H4 (cell line): ENCODE measurements at regions not wholly inside any gene's neighbourhood (a gene's known extent, or its start where the extent isn't known, plus 50 kb on each side); places are given as distances from the start of the nearest gene placed in this dataset.

ENCODE experiments used
- DNase-seq: peaks from one replicate; pipeline ENCODE4 v3.0.0-alpha.2; 2015; ENCODE audit warnings: low spot score

DNA sequence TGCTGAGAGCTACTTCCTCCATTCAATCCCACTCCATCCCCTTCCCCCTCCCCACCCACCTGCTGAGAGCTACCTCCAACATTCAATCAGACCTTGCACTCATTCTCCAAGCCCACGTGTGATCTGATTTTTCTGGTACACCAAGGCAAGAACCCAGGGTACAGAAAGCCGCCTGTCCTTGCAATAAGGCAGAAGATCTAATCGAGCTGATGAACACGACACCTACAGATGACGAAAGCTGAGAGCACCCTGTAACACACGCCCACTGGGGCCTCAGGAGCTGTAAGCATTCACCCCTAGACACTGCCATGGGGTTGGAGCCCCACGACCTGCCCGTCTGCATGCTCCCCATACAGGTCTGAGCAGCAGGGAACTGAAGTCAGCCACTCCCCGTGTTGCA lies 58.3 kb downstream of the TRIML1 start:
- DNase-seq = no peak

DNA sequence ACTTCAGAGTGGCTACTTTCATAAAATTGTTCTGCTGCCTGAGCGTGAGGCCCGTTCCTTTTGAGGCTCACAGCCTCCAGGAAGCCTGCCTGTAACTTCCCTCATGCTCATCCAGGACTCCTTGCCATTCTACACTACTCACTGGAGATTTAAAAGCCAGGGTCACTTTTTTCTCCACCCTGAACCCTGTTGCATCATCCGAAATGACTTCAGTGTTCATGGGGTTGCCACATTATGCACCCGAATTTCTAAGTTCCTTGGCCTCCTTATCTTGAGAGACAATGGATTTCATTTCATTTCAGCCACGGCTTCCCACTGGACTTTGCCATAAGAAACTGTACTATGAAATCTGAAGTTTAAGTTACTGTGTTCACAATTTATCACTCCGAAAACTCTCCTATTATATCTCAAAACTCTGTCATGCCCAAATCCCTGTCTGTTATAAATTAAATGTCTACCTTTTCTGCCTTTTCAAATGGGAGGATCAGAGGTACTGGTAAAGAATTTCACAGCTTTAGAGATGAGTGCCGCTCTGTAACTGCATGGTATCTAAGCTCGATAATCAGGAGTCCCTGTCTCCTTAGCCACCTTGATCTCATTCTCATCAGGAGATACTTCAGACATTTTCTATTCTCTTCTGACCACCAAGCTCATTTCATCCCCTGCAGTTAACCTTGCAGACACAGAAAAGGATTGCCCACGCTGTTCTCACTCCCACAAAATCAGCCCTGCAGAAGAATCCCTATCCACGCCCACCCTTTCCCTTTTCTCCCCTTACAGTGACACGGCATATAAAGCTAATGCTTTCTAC lies 59.9 kb downstream of the TRIML1 start:
- DNase-seq = no peak

DNA sequence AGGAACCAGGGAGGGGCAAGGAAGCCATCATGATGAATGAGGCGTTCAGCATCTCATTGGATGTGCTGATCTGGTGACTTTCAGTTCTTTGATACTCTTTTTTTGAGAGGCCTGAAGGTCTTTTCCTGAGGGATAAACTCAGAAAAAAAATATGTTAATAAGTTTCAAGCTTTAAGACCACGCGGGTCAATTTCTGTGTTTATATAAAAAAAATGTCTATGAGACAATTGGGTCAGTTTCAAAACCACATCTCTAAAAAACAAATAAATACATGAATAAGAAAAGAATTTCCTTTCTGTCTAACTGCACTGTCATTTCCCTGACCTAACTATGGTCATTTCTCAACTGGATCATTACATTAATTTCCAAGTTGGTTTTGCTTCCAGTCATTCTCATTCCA lies 62.6 kb downstream of the TRIML1 start:
- peak; percentile 27 for DNase-seq

DNA sequence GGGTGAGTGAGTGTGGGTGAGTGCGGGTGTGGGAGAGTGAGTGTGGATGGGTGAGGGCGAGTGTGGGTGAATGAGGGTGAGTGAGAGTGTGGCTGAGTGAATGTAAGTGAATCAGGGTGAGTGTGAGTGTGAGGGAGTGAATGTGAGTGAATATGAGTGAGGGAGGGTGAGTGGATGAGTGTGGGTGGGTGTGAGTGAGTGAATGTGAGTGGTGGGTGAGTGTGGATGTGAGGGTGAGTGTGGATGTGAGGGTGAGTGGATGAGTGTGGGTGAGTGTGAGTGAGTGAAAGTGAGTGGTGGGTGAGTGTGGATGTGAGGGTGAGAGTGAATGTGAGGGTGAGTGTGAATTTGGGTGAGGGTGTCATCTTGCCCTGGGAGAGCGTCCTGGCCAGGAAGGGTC lies 67.5 kb downstream of the TRIML1 start:
- DNase-seq = no peak

DNA sequence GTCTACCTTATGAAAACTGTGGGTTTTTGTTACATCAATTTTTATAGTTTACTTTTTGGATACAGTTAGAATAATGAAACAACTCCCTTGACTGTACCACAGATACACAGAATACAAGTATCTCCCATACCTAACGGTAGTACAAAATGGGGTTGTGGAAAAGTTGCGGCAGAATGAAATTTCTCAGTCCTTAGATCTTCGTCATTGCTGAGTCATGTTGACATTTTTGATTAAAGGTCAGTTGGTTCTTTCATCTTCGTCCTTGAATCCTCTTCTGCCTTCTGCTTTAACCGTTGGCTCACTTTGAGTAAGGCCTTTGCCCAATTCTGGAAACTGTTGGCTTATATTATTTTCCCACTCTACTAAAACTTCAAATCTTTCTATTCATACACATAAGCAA lies 75.6 kb downstream of the TRIML1 start:
- DNase-seq = no peak

DNA sequence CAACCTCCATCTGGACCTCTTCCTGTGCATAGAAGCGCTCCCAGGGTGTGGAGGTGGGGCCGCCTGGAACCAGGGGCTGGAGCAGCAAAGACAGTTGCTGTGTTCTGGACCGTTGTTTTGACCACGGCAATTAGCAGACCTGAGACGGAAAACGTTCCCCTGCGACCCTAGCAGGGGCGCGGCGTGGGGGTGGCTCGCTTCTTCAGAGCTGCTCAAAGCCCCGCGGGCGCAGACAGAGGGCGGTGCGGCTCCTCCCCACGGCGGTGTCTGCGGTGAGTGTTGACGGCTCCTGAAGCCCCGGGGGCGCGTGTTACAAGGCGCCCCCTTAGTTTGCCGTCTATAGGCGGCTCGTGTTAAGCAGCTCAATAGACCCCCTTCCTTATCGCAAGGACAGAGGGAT lies 79.2 kb downstream of the TRIML1 start:
- no peak for DNase-seq

DNA sequence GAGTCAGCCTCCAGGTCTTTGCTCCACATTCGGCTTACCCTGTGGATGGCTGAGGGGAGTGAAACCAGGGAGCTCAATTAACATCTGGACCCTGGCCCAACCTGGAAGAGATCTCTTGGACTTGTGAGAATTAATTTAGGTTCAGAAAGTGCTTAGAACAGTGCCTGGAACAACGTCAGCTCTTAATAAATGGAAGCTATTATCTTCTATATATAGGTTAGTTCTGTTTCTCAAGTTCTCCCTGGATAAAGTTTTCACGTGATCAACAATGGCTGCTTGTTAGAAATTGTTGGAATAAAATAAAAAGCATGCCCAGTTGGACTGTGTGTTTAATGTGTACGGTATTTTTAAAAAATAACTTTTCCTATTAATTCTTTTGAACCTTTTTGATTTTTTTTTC lies 80.8 kb downstream of the TRIML1 start:
- no peak for DNase-seq

DNA sequence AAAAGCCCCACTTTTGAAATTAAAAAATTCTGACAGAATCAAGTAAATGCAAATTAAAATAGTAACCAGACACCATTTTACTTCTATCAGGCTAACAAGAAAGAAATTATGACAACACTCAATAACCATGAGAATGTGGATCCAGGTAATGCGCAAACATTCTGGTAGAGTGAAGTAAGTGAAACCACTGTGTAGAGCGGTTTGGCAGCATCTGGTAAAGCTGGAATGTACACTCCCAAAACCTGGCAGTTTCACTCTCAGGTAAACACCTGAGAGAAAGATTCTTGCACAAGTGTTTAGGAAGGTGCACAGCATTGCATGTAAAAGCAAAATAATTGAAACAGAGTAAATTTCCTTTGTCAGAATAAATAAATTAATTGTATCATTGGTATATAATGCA lies 81.8 kb downstream of the TRIML1 start:
- DNase-seq = no peak

DNA sequence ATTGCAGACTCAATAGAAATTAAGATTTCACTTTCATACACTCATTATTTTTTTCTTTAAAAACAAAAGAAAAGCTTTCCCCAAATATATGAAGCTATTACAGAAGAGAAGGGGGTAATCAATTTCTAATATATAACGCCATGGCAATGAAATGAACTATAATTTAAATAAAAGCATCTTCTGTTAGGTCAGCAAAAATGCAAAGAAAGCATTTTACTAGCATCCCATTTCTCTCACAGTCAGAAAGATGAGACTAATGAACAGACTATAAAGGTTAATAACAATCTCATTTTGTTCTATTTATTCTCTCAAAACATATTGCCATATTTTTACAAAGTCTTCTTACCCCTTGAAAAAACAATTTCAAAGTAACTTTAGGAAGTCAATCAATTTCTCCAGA lies 89.0 kb downstream of the TRIML1 start:
- no peak for DNase-seq

DNA sequence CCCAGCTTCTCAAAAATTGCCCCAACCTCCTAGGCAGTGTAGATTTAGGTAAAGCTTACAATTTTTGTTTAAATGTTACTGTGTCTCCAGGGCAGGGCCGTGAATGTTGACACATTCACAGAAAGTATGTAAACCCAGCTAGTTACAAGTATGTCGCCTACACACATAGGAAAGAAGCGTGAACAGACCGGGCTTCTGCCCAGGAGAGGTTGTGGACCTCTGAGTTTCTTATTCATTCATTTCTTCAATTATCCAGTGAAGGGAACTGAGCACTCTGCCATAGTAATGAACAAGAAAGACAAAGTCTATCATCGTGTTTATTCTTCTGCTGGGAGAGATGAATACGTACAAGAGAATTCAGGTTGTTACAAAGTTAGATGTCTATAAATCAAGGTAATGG lies 93.2 kb downstream of the TRIML1 start:
- DNase-seq = no peak

DNA sequence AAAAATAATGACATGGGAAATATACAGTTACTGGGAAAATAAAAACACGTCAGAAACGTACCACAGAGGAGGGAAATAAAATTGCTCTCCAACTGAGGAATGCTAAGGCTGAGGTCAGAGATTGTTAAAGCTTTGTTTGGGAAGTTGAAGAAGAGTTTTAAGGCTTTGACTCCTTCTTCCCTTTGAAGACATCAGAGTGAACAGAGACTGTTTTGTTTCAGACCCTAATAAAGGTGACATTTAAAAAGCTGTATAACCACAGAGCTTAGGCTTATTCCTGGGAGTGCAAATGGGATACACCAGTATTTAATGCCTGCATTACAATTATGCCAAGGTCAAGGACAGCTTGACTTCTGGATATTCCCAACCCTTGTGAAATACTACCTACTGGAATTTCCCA lies 102.8 kb downstream of the TRIML1 start:
- DNase-seq = no peak

DNA sequence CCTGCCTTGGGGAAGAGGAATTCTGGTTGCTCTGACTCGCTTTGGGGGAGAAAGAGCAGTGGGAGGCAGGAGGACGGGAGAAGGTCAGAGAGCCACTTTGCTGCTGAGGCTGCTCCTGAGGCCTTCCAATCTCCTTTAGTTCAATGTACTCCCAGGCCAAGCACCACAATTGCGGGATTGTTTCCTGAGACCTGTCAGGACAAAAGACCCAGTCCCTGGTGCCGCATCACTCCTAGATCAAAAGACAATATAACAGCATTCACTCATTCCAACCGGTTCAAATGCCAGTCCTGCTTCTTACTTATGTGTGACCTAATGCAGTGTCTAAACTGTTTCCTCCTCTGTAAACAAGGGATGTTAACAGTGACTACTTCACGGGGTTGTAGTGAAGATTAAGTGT lies 106.4 kb downstream of the TRIML1 start:
- DNase-seq = no peak

DNA sequence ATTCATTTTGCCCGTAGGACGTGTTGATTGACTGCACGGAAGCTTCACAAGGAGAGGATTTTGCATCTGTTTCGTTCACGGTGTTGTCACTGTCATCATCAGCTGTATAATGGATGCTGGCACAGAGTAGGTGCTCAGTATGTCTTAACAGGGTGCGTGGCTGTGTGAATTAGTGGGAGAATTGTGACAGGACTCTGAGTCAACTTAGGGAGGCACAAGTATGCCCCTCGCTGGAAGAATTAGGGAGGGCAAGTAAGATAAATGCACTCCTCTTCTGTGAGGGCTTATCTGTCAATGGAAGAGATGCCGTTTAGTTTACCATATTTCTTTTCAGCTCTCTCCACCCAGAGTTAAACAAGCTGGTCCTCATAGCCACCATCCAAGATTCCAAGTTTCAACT lies 107.2 kb downstream of the TRIML1 start:
- DNase-seq = peak; percentile 10

DNA sequence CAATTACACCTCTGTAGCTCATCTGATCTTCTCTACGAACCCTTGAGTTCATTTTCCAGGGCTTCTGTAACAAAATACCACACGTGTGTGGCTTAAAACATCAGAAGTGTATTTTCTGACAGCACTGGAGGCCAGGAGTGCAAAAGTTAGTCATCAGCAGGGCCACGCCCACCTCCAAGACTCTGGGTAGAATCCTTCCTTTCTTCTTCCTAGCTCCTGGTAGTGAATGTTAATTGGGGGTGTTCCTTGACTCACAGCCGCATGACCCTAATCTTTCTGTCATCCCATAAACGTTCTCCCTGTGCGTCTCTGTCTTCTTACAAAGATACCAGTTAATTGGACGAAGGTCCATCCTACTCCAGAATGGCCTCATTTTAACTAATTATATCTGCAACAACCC lies 115.0 kb downstream of the TRIML1 start:
- DNase-seq = no peak

DNA sequence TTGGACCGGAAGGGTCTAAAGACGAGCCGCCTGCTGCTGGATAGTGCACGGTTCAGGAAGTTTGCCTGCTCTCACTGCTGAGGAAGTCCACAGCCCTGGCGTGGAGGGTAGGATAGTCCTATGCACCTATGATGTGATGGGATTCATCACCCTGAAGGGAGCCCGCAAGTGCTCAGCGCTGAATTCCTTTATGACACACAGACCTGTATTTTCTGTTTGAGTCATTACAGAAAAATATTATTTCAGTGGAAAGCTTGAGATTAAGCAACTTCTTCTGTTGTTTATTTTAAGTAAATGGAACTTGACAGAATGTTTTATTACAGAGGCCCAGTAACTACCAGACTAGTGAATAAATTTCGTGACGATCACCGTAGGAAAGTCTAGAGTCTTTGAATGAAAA lies 123.2 kb downstream of the TRIML1 start:
- DNase-seq = no peak

DNA sequence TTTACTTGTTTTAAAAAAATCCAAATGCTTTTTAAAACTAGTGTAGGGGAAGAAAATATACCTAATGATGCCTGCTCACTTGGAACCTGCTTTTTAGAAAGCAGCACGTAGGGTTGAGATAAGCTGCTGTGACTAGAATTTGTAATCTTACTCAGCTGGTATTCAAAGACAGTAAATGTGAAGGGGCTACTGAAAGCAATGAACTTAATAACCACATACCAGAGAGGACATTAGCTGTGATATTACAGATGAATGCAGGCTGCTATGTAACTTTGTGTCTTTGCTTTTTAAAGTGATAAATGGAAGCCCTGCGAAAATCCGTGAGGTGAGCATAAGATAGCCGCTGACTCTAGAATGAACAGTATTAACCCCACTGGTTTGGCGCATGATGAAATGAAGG lies 124.1 kb downstream of the TRIML1 start:
- no peak for DNase-seq

DNA sequence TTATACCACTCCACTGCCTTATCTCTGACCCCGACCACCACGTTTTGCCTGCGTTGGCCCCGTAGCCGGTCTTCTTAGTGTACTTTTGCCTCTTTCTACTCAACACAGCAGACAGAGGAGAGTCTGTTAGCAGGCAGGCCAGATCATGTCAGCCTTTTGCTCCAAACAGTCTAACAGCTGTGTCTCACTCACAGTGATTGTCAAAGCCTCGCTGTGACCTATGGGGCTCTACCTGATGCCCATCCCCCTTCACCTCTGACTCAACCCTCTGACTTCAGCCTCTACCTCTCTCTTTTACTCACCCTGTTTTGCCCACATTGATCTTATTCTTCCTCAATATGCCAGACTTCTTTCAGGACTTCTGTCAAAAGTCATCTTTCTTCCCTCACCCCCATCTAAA lies 127.1 kb downstream of the TRIML1 start:
- DNase-seq = no peak

DNA sequence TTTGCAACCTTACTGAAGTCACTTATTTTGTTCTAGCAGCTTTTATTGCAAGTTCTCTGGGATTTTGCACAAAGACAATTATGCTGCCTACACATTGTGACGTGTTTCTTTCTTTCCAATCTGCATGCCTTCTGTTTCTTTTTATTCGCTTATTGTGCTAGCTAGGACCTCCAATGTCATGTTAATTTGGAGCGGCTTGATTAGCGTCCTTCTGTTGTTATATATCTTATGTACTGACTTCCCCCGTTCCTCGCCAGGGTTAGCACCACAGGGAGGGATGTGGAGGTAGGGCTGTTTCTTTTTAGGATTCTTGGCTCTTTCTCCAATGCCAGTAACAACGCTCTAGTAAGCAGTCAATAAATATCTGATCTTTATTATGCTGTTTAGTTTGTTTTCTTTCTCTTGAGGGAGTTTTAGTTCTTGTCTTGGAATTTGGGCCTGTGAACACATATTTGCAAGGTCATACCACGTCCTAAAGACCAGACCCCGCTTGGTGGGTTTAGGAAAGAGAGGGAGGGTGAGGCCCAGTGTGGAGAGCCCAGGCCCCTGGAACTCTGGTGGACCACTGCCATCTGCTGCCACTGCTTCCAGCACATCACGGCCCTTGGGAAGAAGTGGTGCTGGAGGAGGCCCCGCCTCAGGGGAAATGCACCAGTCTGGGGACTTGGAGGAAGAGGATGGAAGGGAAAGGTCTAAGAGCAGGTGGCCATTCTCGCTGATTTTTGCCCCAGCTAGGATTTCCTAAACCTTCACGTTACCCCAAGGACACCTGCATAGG lies 129.1 kb downstream of the TRIML1 start:
- DNase-seq = no peak

DNA sequence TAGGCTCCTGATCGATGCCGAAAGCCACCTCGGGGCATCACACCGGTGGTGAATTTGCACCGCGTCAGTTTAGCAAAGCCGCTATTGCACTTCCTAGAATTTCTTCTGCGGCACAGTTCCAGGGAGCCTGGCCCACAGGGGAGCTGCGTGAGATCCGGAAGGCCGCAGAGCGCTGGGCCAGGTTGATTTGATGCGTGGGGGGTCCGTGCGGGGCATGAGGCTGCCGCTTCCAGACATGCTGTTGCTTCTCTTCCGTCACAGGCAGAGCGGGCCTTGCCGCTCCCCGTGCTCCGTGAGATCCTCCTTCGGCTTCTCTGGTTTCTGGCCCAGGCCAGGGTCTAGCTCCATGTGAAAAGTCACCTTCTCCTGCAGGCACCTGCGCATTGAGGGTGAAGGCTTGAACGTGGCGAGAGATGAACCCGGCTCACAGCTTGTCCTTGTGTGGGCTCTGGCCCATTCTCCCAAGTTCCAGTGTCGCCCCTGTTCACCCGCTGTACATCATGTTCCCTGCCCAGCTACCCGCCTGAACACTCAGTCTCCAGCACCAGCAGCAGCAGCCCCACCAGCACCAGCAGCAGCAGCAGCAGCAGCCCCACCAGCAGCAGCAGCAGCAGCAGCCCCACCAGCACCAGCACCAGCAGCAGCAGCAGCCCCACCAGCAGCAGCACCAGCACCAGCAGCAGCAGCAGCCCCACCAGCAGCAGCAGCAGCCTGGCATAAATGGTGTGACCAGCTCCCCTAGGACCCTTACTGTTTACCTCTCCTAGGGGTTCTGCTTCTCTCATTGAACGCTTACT lies 131.2 kb downstream of the TRIML1 start:
- no peak for DNase-seq

DNA sequence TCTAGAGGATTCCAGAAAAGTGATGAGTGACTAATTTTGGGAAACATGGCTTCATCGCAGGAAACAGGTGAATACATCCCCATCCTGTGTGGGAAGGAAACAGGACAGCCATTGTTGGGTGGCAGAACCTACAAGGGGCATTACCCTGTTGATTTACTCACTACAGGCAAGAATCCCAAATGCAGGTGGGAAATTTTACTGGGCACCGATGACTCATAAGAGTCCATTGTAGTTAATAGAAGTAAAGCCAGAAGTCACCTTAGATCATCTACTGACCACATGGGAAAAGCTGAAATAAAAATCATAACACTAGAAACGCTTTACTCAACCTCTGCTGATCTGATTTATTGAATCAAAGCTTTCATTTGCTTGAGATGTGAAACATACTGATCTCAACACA lies 136.4 kb downstream of the TRIML1 start:
- no peak for DNase-seq

DNA sequence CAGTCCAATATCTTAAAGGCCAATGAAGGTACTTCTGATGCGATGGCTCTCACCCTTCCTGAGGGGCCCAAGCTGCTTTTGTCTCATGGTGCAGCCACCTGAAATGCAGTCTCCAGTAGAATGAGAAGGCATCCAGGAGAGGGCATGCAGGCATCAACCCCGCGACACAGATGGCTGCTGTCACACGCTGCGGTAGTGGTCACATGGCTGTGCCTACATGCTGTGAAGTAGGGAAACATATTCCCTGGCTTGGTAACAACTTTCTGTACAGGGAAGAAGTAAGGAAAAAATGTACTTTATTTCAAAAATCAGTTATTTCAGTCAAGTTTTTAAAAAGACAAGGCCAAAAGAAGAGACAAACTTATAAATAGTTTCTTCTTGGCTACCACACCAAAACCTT lies 139.9 kb downstream of the TRIML1 start:
- DNase-seq = no peak

DNA sequence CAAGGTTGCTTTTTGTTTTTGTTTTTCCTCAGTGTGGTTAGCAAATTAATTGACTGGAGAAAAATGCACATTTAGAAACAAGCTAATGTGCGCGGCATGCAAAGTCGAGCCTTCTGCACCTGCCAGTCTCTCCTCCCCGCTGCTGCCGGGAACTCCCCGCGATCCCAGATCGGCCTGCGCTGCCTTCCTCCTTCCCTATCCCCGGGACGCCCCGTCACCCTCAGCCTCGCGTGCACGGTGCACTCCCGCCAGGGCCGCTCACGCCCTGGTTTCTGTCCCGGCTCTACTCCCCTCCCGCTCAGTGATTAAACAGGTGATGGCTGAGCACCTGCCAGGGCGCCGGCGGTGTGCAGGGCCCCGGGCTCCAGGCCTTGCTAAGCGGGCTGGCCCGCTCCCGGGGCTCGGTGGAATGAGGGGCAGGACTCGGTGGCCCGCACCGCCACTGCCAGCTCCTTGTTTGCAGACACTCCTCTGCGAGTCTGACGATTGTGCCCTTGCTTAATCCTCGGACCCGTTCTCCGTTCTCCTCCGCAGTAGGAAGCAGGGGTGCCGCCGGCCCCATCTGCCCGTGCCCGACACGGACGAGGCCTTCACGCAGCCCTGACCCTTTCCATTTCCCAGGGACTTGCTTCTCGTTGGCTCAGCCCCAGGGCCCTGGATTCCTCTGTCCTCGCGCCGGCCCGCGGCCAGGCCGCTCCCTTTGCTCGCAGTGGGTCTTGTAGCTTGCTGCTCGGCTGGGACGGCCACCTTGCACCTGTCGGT lies 143.4 kb downstream of the TRIML1 start:
- no peak for DNase-seq
